H9 (cell line): ENCODE measurements at regions not wholly inside any gene's neighbourhood (a gene's known extent, or its start where the extent isn't known, plus 50 kb on each side); places are given as distances from the start of the nearest gene placed in this dataset.

Source experiments
- DNase-seq: peaks from one replicate; pipeline ENCODE4 v3.0.0-alpha.2; 2017
- H2AFZ ChIP-seq: one replicate; pipeline ENCODE4 v1.6.1; 2013; ENCODE audit warnings: mild to moderate bottlenecking, low read length, control low read depth, moderate library complexity
- H2AK5ac ChIP-seq: 2 replicates; pipeline ENCODE4 v1.6.1; 2013; ENCODE audit warnings: low read length, control low read depth, mixed read lengths; ENCODE audit not compliant: insufficient read length
- H2BK120ac ChIP-seq: one replicate; pipeline ENCODE4 v1.6.1; 2013; ENCODE audit warnings: low read depth, mild to moderate bottlenecking, low read length, control low read depth, inconsistent platforms; ENCODE audit not compliant: poor library complexity, severe bottlenecking
- H2BK12ac ChIP-seq: 2 replicates; pipeline ENCODE4 v1.6.1; 2013; ENCODE audit warnings: low read length, control low read depth, mixed read lengths, low read depth; ENCODE audit not compliant: insufficient read length
- H2BK15ac ChIP-seq: 2 replicates; pipeline ENCODE4 v1.6.1; 2013; ENCODE audit warnings: low read depth, low read length, control low read depth
- H2BK20ac ChIP-seq: one replicate; pipeline ENCODE4 v1.6.1; 2013; ENCODE audit warnings: low read depth, mild to moderate bottlenecking, low read length, control low read depth, inconsistent platforms; ENCODE audit not compliant: poor library complexity, severe bottlenecking
- H2BK5ac ChIP-seq: 2 replicates; pipeline ENCODE4 v1.6.1; 2013; ENCODE audit warnings: low read length, control low read depth, mixed read lengths; ENCODE audit not compliant: insufficient read length
- H3K14ac ChIP-seq: 2 replicates; pipeline ENCODE4 v1.6.1; 2013; ENCODE audit warnings: low read length, control low read depth; ENCODE audit not compliant: insufficient read depth
- H3K18ac ChIP-seq: 2 replicates; pipeline ENCODE4 v1.6.1; 2013; ENCODE audit warnings: low read depth, mild to moderate bottlenecking, mixed read lengths, low read length, control low read depth; ENCODE audit not compliant: insufficient read length
- H3K23ac ChIP-seq: 2 replicates; pipeline ENCODE4 v1.6.1; 2013; ENCODE audit warnings: low read length, control low read depth, mixed read lengths, low read depth; ENCODE audit not compliant: insufficient read length
- H3K23me2 ChIP-seq: 2 replicates; pipeline ENCODE4 v1.6.1; 2013; ENCODE audit warnings: low read depth, mild to moderate bottlenecking, mixed read lengths, low read length, control low read depth; ENCODE audit not compliant: insufficient read length, poor library complexity, severe bottlenecking
- H3K27ac ChIP-seq: 2 replicates; pipeline ENCODE4 v1.5.1; 2013; ENCODE audit warnings: low read length, control low read depth, mixed read lengths, low read depth; ENCODE audit not compliant: insufficient read length
- H3K27me3 ChIP-seq: 2 replicates; pipeline ENCODE4 v1.6.1; 2013; ENCODE audit warnings: low read length, control low read depth, inconsistent platforms; ENCODE audit not compliant: insufficient read depth
- H3K4ac ChIP-seq: 2 replicates; pipeline ENCODE4 v1.6.1; 2013; ENCODE audit warnings: low read depth, mild to moderate bottlenecking, control low read depth, inconsistent platforms, low read length, moderate library complexity
- H3K4me1 ChIP-seq: 2 replicates; pipeline ENCODE4 v1.6.1; 2013; ENCODE audit warnings: low read length, control low read depth, inconsistent platforms; ENCODE audit not compliant: insufficient read depth
- H3K4me2 ChIP-seq: 2 replicates; pipeline ENCODE4 v1.6.1; 2013; ENCODE audit warnings: low read length, control low read depth, mixed read lengths; ENCODE audit not compliant: insufficient read length, insufficient read depth
- H3K56ac ChIP-seq: 2 replicates; pipeline ENCODE4 v1.6.1; 2013; ENCODE audit warnings: low read depth, mild to moderate bottlenecking, mixed read lengths, low read length, control low read depth; ENCODE audit not compliant: insufficient read length
- H3K79me1 ChIP-seq: 2 replicates; pipeline ENCODE4 v1.6.1; 2013; ENCODE audit warnings: low read depth, mild to moderate bottlenecking, moderate library complexity, low read length, control low read depth, inconsistent platforms; ENCODE audit not compliant: insufficient read depth, poor library complexity, severe bottlenecking
- H3K79me2 ChIP-seq: 2 replicates; pipeline ENCODE4 v1.6.1; 2013; ENCODE audit warnings: low read length, control low read depth, inconsistent platforms; ENCODE audit not compliant: insufficient read depth
- H3K9ac ChIP-seq: 2 replicates; pipeline ENCODE4 v1.6.1; 2013; ENCODE audit warnings: low read length, control low read depth, mixed read lengths; ENCODE audit not compliant: insufficient read length; ENCODE audit errors: extremely low read depth
- H3K9me3 ChIP-seq: one replicate; pipeline ENCODE4 v1.6.1; 2013; ENCODE audit warnings: low read depth, low read length, inconsistent platforms; ENCODE audit not compliant: control insufficient read depth
- H3T11ph ChIP-seq: one replicate; pipeline ENCODE4 v1.6.1; 2013; ENCODE audit warnings: mild to moderate bottlenecking, low read length, control low read depth, inconsistent platforms
- H4K20me1 ChIP-seq: one replicate; pipeline ENCODE4 v1.6.1; 2013; ENCODE audit not compliant: control insufficient read depth, insufficient read length, insufficient read depth
- H4K5ac ChIP-seq: 2 replicates; pipeline ENCODE4 v1.6.1; 2013; ENCODE audit warnings: low read depth, mild to moderate bottlenecking, mixed read lengths, low read length, control low read depth; ENCODE audit not compliant: insufficient read length
- H4K8ac ChIP-seq: replicated peaks from 2 replicates; pipeline ENCODE4 v1.6.1; 2013; ENCODE audit warnings: low read length, control low read depth, mixed read lengths, low read depth; ENCODE audit not compliant: insufficient read length
- H4K91ac ChIP-seq: 2 replicates; pipeline ENCODE4 v1.6.1; 2013; ENCODE audit warnings: low read depth, mild to moderate bottlenecking, moderate library complexity, mixed read lengths, low read length, control low read depth; ENCODE audit not compliant: insufficient read length
- H3K27ac Mint-ChIP-seq, 3 experiments: 2 replicates in 2 of 3; 3 replicates in 1 of 3; pipeline ENCODE4 v1.8.0; 2020 to 2021; ENCODE audit warnings: mixed read lengths in 3 of 3, mild to moderate bottlenecking in 1 of 3, moderate library complexity in 1 of 3
- H3K27me3 Mint-ChIP-seq: 2 replicates; pipeline ENCODE4 v1.8.0; 2021; ENCODE audit warnings: low read depth, mild to moderate bottlenecking, moderate library complexity, mixed read lengths
- H3K36me3 Mint-ChIP-seq, 3 experiments: 2 replicates in 2 of 3; 3 replicates in 1 of 3; pipeline ENCODE4 v1.8.0; 2020 to 2021; ENCODE audit warnings: low read depth in 3 of 3, mixed read lengths in 3 of 3; ENCODE audit not compliant: insufficient read depth in 1 of 3
- H3K4me1 Mint-ChIP-seq, 2 experiments: 2 replicates each; pipeline ENCODE4 v1.8.0; 2020; ENCODE audit warnings: mixed read lengths in 2 of 2
- H3K4me3 Mint-ChIP-seq, 2 experiments: 2 replicates in 1 of 2; 3 replicates in 1 of 2; pipeline ENCODE4 v1.8.0; 2020 to 2021; ENCODE audit warnings: mild to moderate bottlenecking in 2 of 2, mixed read lengths in 2 of 2, moderate library complexity in 1 of 2
- H3K9me3 Mint-ChIP-seq, 2 experiments: 2 replicates in 1 of 2; 3 replicates in 1 of 2; pipeline ENCODE4 v1.8.0; 2020; ENCODE audit warnings: mild to moderate bottlenecking in 2 of 2, mixed read lengths in 2 of 2, moderate library complexity in 1 of 2
- CTCF ChIP-seq: fragments of 200-600 bp; sonication (generic); conservative IDR thresholded peaks from 3 replicates; pipeline ENCODE4 v1.8.0; 2021; ENCODE audit warnings: antibody characterized with exemption, mild to moderate bottlenecking
- WGBS: extraction: QIAGEN DNeasy Blood & Tissue Kit; methylation state at CpG from one replicate; pipeline ENCODE4 v1.1.7; 2013; ENCODE audit warnings: missing lambda C conversion rate, low lambda C conversion rate, mixed read lengths; ENCODE audit not compliant: insufficient read length; ENCODE audit errors: extremely low coverage; 5-methylcytosine and 5-hydroxymethylcytosine counted together

GRCh38 chr2:14702258-14702657 is 69.7 kb downstream of the LRATD1 start:
- H3K18ac ChIP-seq: no peak overlapping the region
- no peak overlapping the region for H2BK120ac ChIP-seq
- peaks cover 11 to 13% of the 10 kb centered on the region in 2 experiments for H3K4me1 Mint-ChIP-seq

More at GRCh38 chr2:14702258-14702657, 69.7 kb downstream of the LRATD1 start:
- H3K36me3 Mint-ChIP-seq: no peaks in the 10 kb centered on the region; a peak in 1 of 7 replicates
- Histone ChIP-seq H2BK12ac (no peak overlapping the region), H3K14ac (no peak overlapping the region), H3K79me1 (no peaks in the 10 kb centered on the region), H2BK5ac (no peak overlapping the region), H4K20me1 (no peaks in the 10 kb centered on the region), H3K9ac (no peak overlapping the region), H2BK20ac (no peak overlapping the region), H4K8ac (no peak overlapping the region), H4K91ac (no peak overlapping the region), H2AK5ac (no peak overlapping the region), H3K23me2 (no peaks in the 10 kb centered on the region), H4K5ac (no peak overlapping the region), H3K4me1 (no peaks in the 10 kb centered on the region), H3K4ac (no peak overlapping the region), H2AFZ (no peak overlapping the region), H3K4me2 (no peak overlapping the region), H3K9me3 (no peaks in the 10 kb centered on the region), H3K27me3 (no peaks in the 10 kb centered on the region), H2BK15ac (no peak overlapping the region), H3K56ac (no peak overlapping the region), H3T11ph (no peak overlapping the region), H3K79me2 (no peaks in the 10 kb centered on the region), H3K27ac (no peak overlapping the region), H3K23ac (no peak overlapping the region)
- no peak overlapping the region for H3K4me3 Mint-ChIP-seq
- no peaks in the 10 kb centered on the region; a peak in 1 of 5 replicates for H3K9me3 Mint-ChIP-seq
- no peak for TF ChIP-seq CTCF
- DNase-seq: no peak
- WGBS: no CpG with 5 or more reads among the region's 3 CpGs
- H3K27ac Mint-ChIP-seq: no peak overlapping the region
- H3K27me3 Mint-ChIP-seq: no peaks in the 10 kb centered on the region
